ENCODE measurements at regions not wholly inside any gene's neighbourhood (a gene's known extent, or its start where the extent isn't known, plus 50 kb on each side); places are given as distances from the start of the nearest gene placed in this dataset.

DNA sequence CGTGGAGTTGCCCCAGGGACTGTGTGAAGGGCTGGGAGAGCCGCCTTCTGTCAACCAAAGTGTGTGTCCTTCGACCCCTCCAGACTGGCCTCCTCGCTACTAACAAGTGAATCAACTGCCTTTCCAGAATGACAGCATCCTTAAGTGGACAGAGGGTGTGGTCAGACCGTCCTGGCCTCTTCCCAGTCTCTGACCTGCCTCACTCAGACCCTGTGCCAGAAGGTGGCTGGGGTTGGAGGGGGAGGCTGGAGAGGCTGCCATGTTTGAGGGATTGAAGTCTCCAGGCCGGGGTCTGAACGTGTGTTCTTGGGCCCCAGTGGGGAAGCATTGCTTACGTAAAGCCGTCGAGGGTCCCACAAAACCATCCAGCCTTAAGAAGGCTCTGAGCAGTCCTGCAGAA is 389.3 kb upstream of the IRX4 start:
- Mint-ChIP-seq H3K4me1 (no peaks in the 10 kb centered on the region), H3K27ac (no peak overlapping the region), H3K36me3 (no peaks in the 10 kb centered on the region), H3K4me3 (no peak overlapping the region), H3K27me3 (peaks cover 4 to 8% (median 5%) of the 10 kb centered on the region in 3 donors), H3K9me3 (peaks cover under 1 to 15% (median 3%) of the 10 kb centered on the region in 7 donors)
- ATAC-seq (ENCODE audit: low read depth in 2 of 2), result no peak
- no peak for DNase-seq

DNA sequence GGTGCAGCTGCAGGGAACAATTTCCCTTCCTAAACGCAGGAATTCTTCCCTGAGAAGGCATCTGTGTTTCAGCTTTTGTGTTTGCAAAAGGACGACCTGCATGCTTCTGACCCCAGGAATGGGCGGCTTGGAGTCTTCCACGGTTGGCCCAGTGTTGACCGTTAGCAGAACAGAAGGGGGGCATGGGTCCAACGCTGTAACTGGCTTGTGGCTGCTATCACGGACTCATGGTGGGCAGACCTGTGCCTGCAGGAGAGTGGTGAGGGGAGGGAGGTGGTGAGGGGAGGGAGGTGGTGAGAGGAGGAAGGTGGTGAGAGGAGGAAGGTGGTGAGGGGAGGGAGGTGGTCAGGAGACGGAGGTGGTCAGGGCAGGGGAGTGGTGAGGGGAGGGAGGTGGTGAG is 388.6 kb upstream of the IRX4 start:
- Mint-ChIP-seq H3K9me3 (peaks cover 1 to 15% (median 5%) of the 10 kb centered on the region in 7 donors), H3K4me3 (no peak overlapping the region), H3K4me1 (no peaks in the 10 kb centered on the region), H3K27ac (no peak overlapping the region), H3K27me3 (peaks cover 4 to 8% (median 5%) of the 10 kb centered on the region in 3 donors), H3K36me3 (no peaks in the 10 kb centered on the region)
- no peak for ATAC-seq (ENCODE audit: low read depth in 2 of 2)
- DNase-seq, result no peak

DNA sequence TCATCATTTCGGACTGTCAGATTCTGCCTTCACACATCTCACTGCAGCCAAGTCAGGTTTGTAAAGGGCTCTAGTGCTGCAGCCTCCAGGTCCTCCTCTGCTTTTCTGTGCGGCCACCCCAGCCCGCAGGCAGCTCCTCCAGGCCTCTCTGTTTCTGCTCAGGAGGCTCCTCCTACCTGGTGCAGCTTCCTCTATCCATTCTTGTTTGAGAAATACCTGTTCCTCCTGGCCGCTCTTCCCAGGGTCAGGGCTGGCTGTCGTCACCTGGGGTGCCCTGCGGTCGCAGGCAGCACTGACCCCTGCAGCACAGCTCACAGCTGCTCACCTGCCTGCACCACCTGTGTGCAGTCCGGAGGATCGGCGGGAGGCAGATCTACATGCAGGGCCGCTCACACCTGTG is 387.7 kb upstream of the IRX4 start:
- no peak for DNase-seq
- Mint-ChIP-seq H3K27ac (no peak overlapping the region), H3K4me3 (no peak overlapping the region), H3K36me3 (no peaks in the 10 kb centered on the region), H3K4me1 (no peaks in the 10 kb centered on the region), H3K27me3 (peaks cover 4 to 8% (median 5%) of the 10 kb centered on the region in 3 donors), H3K9me3 (peaks cover 1 to 15% (median 5%) of the 10 kb centered on the region in 7 donors)
- no peak for ATAC-seq (ENCODE audit: low read depth in 2 of 2)

DNA sequence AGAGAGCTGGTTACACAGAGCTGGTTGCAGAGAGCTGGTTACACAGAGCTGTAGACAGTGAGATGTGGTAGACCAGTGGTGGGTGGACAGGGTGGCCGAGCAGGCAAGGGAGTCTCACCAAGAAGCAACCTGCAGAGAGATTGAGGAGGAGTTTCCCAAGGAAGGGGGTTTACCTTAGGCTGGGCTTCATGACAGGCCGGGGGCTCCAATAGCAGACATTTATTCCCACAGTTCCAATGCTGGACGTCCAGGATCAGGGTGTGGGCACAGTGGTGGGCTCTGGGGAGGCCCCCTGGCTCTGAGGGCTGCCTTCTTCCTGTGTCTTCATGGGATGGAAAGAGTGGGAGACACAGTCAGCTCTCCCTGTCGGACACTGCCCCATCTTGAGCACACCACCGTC is 386.9 kb upstream of the IRX4 start:
- H3K36me3 Mint-ChIP-seq, result no peaks in the 10 kb centered on the region
- peaks cover 4 to 8% (median 5%) of the 10 kb centered on the region in 3 donors for H3K27me3 Mint-ChIP-seq
- H3K27ac Mint-ChIP-seq, result no peak overlapping the region
- no peak overlapping the region for H3K4me3 Mint-ChIP-seq
- no peaks in the 10 kb centered on the region for H3K4me1 Mint-ChIP-seq
- ATAC-seq (ENCODE audit: low read depth in 2 of 2), result no peak
- DNase-seq, result no peak
- peaks cover 1 to 15% (median 5%) of the 10 kb centered on the region in 7 donors for H3K9me3 Mint-ChIP-seq

DNA sequence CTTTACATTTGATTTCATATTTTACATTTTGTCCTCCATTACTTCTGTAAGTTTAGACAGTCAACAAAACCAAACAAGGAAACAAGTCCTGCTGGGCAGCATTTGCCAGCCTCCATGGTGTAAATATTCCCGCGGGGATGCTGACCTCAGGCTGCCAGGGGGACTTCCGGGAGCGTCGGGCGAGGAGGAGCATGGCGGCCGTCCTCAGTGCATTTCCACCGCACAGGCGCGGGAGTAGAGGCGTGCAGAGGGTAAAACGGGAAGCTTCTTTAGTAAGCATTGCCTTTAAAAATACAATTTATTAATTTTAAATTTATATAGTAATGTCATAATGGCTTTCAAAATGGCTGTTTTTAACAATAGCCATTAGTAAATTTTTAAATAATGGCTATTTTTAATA is 385.3 kb upstream of the IRX4 start:
- Mint-ChIP-seq H3K4me1 (no peaks in the 10 kb centered on the region), H3K27me3 (peaks cover 0 to 8% (median 4%) of the 10 kb centered on the region in 3 donors), H3K36me3 (no peaks in the 10 kb centered on the region), H3K27ac (peak overlapping the region in 1 of 6 donors; percentile 71), H3K4me3 (no peak overlapping the region), H3K9me3 (peaks cover 1 to 12% (median 3%) of the 10 kb centered on the region in 7 donors)
- no peak for ATAC-seq (ENCODE audit: low read depth in 2 of 2)
- DNase-seq, result no peak

DNA sequence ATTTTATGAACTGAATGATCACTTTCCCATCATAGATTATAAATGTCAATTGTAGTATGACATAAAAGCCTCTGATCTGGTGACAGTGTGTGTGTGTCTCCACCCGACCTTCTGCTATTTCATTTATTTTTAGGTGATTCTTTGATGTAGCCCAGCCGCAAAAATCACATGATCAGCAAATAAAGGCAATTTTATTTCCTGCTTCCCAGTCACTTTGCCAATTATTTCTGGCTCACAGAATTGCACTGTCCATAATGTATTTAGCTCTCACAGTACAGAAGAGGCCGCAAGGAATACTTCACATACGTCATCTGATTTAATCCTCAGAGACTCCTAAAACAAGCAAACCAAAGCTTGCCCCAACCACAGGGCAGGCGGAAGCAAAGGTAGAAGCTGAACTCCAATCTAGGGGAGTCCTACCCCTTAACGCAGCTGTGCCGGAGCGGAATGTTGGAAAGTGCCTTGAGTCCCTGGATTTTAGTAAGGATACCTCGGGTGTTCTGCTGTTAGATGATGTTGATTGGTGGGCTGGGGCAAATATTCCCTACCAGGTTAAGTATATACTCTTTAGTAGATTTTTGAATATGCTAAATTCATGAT is 384.0 kb upstream of the IRX4 start:
- H3K27ac Mint-ChIP-seq, result no peak overlapping the region
- peaks cover 0 to 8% (median 4%) of the 10 kb centered on the region in 3 donors for H3K27me3 Mint-ChIP-seq
- H3K9me3 Mint-ChIP-seq, result peaks cover 0 to 12% (median 3%) of the 10 kb centered on the region in 7 donors
- DNase-seq, result no peak
- no peak overlapping the region for H3K4me3 Mint-ChIP-seq
- no peak for ATAC-seq (ENCODE audit: low read depth in 2 of 2)
- H3K4me1 Mint-ChIP-seq, result no peaks in the 10 kb centered on the region
- H3K36me3 Mint-ChIP-seq, result no peaks in the 10 kb centered on the region

DNA sequence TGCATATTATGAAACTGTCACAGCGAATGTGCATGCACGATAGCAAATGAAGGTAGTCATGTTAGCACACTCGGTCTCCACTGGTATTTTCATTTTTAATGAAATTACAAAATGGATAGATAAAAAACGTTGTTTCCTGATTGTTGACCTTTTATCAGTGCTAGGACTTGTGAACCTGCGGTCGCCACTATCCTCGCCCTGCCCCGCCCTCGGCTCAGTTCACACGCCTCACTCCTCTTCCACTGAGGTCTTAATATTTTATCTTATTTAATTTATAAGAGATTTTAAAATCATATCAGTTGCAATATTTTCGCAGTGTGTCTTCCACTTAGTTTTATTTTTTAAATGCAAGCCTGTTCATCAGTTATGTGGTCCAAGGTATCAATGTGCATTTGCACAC is 382.6 kb upstream of the IRX4 start:
- H3K36me3 Mint-ChIP-seq, result no peaks in the 10 kb centered on the region
- H3K4me3 Mint-ChIP-seq, result no peak overlapping the region
- H3K9me3 Mint-ChIP-seq, result peaks cover 0 to 12% (median 3%) of the 10 kb centered on the region in 7 donors
- DNase-seq (no peak), ATAC-seq (ENCODE audit: low read depth in 2 of 2) (no peak)
- H3K27ac Mint-ChIP-seq, result no peak overlapping the region
- peaks cover 0 to 8% (median under 1%) of the 10 kb centered on the region in 3 donors for H3K27me3 Mint-ChIP-seq
- no peaks in the 10 kb centered on the region for H3K4me1 Mint-ChIP-seq

DNA sequence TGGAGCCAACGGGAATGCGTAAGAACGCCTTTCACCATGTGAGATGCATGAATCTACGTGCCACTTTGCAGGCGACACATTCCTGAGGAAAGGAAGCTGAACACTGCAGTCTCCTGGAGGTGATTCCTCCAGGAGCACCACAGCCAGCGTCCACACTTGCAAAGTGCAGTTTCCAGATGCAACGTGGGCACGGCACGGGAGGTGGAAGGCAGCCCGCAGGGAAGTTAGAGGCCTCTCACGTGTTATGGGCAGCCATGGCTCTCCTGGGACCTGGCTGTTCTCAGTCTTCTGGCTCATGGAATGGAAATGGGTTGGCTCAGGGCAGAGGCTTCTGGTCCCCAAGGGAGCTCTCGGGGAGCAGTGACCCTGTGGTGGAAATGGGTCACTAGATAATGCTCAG is 381.0 kb upstream of the IRX4 start:
- ATAC-seq (ENCODE audit: low read depth in 2 of 2) (no peak), DNase-seq (no peak)
- no peaks in the 10 kb centered on the region for H3K36me3 Mint-ChIP-seq

DNA sequence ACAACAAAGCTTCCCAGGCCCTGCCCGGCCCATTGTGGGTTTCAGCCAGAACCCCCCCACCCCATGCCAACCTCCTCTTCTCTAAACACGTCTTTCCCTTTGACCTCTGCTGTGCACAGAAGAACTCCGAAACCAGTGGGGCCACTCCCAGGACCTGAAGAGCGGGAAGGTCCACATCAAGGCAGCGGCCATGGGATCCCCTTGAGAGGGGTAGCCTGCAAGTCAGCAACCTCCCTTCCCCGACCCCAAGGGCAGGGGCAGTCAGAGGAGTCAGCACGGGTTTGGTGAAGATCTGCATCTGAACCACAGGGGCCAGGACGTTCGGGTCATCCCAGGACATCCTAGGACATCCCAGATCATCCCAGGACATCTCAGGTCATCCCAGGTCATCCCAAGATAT is 379.9 kb upstream of the IRX4 start:
- peaks cover 0 to 6% (median under 1%) of the 10 kb centered on the region in 7 donors for H3K9me3 Mint-ChIP-seq
- no peak overlapping the region for H3K27ac Mint-ChIP-seq
- no peak overlapping the region for H3K4me3 Mint-ChIP-seq
- ATAC-seq (ENCODE audit: low read depth in 2 of 2) (no peak), DNase-seq (no peak)
- H3K27me3 Mint-ChIP-seq, result no peaks in the 10 kb centered on the region
- no peaks in the 10 kb centered on the region for H3K4me1 Mint-ChIP-seq
- H3K36me3 Mint-ChIP-seq, result no peaks in the 10 kb centered on the region

More for the DNA sequence above, 381.0 kb upstream of the IRX4 start:
- Mint-ChIP-seq H3K27ac (no peak overlapping the region), H3K4me3 (no peak overlapping the region), H3K9me3 (peaks cover 0 to 12% (median 3%) of the 10 kb centered on the region in 7 donors), H3K27me3 (no peaks in the 10 kb centered on the region), H3K4me1 (no peaks in the 10 kb centered on the region)

DNA sequence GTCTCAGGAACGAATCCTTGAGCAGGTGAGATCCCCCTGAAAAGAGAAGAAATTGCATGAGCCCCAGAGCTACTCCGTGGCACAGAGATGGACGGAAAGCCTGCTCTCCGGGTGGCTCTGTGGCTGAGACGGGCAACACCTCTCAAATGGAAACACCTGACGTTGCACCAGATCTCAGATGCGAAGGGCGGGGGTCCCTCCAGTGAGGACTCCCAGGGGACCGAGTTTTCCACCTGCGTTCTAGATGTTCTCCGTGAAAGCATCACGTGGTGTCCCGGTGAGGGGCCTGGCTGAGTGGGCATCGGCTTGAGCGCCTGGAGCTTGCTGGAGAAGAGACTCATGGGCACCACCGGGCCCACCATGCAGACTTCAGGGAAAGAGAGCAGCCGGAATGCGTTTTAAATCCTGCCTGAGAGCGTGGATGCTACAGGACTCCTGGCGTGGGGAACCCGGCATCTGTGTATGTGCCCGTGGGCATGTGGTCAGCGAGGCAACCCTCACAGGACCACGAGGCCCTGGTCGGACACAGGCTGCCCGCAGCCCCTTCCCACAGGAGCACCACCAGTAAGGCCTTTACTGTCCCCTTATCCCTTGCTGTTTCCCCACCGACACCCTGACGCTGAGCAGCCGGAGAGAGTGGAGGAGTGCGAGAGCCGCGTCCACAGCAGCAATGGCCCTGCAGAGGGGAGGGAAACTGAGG is 378.4 kb upstream of the IRX4 start:
- Mint-ChIP-seq H3K36me3 (no peaks in the 10 kb centered on the region), H3K4me1 (no peaks in the 10 kb centered on the region), H3K4me3 (no peak overlapping the region), H3K27ac (no peak overlapping the region), H3K9me3 (peaks cover 0 to 3% (median under 1%) of the 10 kb centered on the region in 7 donors), H3K27me3 (no peaks in the 10 kb centered on the region)
- no peak for DNase-seq
- no peak for ATAC-seq (ENCODE audit: low read depth in 2 of 2)

DNA sequence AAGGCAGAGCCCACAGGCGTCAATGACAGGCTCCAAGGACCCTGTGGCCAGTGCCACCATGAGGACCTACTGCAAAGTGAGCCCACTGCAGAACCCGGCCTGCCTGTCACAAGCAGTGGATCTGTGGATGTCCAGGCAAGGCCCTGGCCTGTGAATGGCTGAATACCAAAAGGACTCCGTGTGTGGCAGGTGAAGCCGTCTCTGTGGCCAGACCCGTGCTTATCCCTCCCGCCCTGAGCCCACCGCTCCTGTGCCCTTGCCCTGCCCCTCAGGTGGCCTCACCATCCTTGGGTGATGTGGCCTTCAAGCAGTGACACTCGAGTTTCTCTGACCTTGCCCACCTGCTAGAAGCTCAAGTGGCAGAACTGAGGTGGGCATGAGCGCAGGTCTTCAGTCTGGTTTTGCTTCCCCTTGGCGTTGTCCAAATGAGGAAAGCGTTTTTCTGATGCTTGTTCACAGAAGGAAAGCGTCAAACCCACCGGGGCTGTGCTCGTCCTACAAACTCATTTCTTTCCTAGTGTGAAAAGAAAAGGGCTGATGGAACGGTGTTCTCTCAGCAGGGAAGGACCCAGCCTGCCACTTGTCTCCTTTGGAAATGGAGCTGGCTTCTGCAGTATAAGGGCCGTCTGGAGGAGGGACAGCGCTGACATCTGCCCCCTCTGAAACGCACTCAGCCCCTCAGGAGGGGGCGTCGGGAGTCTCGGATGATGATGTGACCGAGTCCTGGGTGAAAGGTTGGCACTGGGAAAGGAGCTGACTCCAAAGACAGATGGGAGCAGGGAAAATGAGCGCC is 377.7 kb upstream of the IRX4 start:
- Mint-ChIP-seq H3K27me3 (no peaks in the 10 kb centered on the region), H3K27ac (no peak overlapping the region), H3K9me3 (peaks cover 0 to 8% (median 2%) of the 10 kb centered on the region in 7 donors), H3K4me1 (no peaks in the 10 kb centered on the region), H3K4me3 (no peak overlapping the region), H3K36me3 (no peaks in the 10 kb centered on the region)
- DNase-seq, result no peak
- no peak for ATAC-seq (ENCODE audit: low read depth in 2 of 2)

DNA sequence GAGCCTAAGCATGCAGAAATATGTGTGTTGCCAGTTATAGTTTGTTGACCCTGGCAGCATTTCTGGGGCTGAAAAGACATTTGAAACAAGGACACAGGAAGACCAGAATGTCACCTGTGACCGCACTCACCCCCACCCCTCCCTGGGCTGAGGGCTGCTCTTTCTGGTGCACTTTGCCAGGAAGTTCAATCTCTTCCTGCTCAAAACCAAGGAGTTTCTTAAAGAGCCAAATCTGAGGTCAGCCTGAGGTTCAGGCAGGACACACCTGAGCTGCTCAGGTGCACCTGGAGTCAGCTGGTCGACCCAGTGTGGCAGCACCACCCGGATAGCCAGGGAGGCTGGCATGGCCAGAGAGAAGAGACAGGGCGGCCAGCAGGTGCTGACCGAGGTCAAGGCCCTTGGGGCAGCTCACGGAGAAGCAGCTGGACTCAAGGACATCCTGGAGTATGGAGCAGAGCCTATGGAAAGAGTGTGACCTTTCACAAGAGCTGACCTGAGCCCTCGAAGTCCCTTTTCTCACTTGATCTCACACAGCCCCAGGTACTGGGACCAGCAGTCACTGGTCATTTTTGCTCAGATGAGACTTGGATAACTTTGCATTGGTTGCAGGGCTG is 376.9 kb upstream of the IRX4 start:
- Mint-ChIP-seq H3K27ac (no peak overlapping the region), H3K4me1 (no peaks in the 10 kb centered on the region), H3K4me3 (no peak overlapping the region), H3K27me3 (no peaks in the 10 kb centered on the region), H3K9me3 (peaks cover 0 to 7% (median 2%) of the 10 kb centered on the region in 7 donors), H3K36me3 (no peaks in the 10 kb centered on the region)
- DNase-seq (no peak), ATAC-seq (ENCODE audit: low read depth in 2 of 2) (no peak)

DNA sequence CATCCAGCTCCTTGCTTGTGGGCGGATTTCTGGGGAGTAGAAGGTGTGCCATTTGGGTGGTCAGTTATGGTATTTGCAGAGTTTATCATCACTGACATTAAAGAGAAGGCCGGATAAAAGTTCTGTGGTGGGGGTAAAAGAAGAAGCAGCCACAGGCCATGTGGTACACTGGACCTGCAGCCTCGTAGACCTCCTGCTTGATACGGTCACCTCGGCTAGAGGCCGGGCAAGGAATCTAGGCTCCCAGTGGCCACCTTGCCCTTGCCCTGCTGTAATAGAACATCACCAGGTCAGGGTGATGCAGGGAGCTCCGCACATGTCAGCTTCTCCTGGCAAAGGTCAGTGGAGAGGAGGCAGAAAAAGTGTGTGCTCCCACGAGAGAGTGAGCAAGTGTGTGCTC is 376.1 kb upstream of the IRX4 start:
- H3K9me3 Mint-ChIP-seq, result peaks cover 0 to 7% (median 2%) of the 10 kb centered on the region in 7 donors
- ATAC-seq (ENCODE audit: low read depth in 2 of 2), result no peak
- DNase-seq, result no peak
- H3K4me1 Mint-ChIP-seq, result no peaks in the 10 kb centered on the region
- no peak overlapping the region for H3K4me3 Mint-ChIP-seq
- no peaks in the 10 kb centered on the region for H3K36me3 Mint-ChIP-seq
- H3K27me3 Mint-ChIP-seq, result no peaks in the 10 kb centered on the region
- H3K27ac Mint-ChIP-seq, result peak overlapping the region in 1 of 6 donors; percentile 5
